HG02884 (cell line): ENCODE measurements at regions not wholly inside any gene's neighbourhood (a gene's known extent, or its start where the extent isn't known, plus 50 kb on each side); places are given as distances from the start of the nearest gene placed in this dataset.

Experiments used
- ATAC-seq: cut with Tn5 transposase; IDR thresholded peaks from one replicate; pipeline ENCODE4 v1.9.1; 2021; ENCODE audit warnings: mild to moderate bottlenecking, moderate library complexity; ENCODE audit not compliant: unreplicated experiment

DNA sequence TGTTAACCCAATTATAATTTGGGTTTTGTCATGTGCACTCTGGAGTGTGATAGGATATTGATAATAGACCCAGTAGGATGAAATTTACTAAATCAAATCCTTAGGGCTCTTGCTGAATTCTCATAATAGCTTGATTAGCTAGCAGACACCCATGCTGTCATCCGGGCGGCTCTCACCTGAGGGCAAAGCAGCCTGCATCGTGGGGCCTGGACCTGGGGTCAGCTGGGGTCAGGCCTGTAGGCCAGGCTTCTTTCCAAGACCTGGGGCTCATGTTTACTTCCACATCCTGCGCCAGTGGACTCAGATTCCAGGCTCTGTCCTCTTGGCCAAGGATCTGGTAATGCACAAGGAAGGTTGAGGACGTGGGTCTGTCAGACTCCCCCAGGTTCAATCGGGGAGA, 486.3 kb downstream of the NPHP4 start:
- ATAC-seq: no peak

GRCh38 chr1:5504364-5504740, 487.9 kb downstream of the NPHP4 start:
- ATAC-seq: no peak

GRCh38 chr1:5503556-5504363, 488.5 kb downstream of the NPHP4 start:
- no peak for ATAC-seq

- no peak for ATAC-seq
Observed at GRCh38 chr1:5502311-5503194, 489.7 kb downstream of the NPHP4 start.

GRCh38 chr1:5501206-5501930, 490.9 kb downstream of the NPHP4 start:
- ATAC-seq: no peak

- ATAC-seq: no peak
Observed at GRCh38 chr1:5500541-5500940, 491.7 kb downstream of the NPHP4 start.

DNA sequence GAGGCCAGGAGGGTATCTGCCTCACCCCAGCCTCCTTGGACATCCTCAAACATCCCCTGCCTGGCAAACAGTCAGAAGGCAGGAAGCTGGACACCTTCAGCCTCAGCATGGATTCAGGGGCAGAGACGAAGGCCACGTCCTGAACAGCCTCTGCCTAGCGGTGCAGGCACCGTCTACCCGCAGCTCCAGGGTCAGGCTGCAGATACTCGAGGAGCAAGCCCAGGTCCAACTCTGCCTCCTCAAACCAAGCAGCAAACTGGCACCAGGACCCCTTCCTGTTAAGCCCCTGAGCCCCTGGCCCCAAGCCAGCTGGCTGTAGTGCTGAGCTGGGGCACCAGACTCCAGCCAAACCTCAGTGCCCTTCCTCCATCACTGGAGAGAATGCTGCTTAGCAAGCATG, 494.7 kb downstream of the NPHP4 start:
- ATAC-seq: no peak

DNA sequence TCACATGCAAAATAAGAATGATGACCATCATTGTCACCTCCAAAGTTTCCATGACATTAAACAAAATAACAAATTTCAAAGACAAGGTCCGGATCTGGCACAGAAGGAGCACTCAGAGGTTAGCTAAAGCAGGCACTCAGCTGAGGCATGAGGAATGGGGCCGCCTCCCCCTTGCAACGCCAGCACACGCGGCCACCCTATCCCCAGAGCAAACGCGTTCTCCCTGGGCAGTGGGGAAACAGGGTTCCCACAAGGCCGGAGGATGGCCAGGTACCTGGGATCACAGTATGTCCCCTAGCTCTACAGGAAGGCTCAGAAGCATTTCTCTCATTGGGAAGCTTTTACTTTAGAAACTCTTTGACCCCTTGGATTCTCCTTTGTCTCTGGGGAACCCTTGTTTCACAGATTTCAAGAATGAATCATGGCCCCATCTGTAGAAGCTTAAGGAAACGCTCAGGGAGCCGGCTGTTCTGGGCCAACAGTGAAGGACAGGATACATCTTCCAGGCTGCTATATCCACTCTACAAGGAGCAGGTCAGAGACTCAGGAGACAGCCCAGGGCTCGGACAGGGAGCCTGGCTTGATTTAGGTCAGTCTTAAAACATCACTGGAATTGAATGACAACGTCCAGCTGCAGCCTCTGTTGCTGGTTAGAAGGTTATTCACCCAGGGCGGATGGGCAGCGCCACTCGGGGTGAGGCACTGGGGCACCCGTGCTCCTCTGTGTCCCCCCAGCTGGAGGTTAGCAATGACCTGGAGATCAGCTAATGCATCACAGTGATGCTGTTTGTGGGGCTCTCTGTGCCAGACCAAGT, 496.4 kb downstream of the NPHP4 start:
- ATAC-seq: no peak

- ATAC-seq: no peak
Observed at GRCh38 chr1:5494518-5494917, 497.7 kb downstream of the NPHP4 start.

DNA sequence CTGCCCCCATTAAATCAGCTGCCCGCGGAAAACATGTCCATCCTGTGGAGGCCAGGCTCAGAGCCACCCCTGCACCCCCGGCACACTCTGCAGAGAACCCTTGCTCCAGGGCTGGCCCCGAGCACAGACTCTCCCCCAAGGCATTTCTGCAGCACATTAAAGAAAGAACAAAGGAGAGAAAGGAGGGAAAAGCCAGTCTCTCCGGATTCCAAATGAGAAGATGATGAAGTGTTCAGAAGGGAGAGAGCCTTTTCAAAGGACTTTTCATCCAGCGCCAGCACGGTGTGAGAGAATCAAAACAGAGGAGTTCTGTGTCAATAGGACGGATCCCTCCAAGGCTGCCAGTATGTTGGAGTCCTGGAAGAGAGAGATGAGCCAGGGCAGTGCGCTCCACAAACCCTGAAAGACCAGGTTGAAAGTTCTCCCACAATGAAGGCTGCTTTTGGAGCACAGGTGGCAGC, 498.3 kb downstream of the NPHP4 start:
- no peak for ATAC-seq

DNA sequence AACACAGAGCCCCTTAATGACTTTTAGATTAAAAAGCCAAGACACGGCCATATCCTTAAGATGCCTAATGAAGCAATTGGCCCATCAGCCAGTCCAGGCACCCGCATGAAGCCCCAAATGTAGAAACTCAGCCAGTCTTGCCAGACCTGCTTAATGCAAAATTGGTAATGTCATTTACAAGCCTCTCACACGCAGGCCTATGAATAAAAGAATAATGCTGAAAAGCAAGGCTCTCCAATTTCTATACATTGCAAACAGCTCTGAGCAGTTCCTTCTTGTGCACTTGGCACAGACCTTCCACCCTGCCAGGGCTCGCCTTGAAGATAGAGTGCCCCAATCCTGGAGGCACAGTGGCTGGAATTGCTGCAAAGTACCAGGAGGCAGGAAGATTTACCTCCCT, 498.9 kb downstream of the NPHP4 start:
- no peak for ATAC-seq

DNA sequence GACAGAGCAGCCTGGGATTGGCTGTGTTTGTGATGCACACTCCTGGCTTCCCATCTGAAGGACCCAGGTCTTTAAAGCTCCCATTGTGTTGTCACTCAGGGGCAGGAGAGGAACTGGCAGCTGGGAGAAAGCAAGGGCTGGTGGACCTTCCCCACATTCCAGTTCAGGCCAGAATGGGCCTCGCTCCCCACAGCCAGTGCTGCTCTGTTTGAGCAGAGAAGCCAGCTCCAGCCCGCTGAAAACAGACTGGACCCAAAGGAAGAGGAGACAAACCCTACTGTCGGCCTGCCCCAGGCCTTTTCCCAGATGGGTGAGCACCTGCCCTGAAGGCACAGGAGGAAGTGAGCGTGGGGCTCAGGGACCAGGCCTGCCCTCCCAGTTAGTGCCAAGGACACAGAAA, 499.4 kb downstream of the NPHP4 start:
- ATAC-seq: no peak

DNA sequence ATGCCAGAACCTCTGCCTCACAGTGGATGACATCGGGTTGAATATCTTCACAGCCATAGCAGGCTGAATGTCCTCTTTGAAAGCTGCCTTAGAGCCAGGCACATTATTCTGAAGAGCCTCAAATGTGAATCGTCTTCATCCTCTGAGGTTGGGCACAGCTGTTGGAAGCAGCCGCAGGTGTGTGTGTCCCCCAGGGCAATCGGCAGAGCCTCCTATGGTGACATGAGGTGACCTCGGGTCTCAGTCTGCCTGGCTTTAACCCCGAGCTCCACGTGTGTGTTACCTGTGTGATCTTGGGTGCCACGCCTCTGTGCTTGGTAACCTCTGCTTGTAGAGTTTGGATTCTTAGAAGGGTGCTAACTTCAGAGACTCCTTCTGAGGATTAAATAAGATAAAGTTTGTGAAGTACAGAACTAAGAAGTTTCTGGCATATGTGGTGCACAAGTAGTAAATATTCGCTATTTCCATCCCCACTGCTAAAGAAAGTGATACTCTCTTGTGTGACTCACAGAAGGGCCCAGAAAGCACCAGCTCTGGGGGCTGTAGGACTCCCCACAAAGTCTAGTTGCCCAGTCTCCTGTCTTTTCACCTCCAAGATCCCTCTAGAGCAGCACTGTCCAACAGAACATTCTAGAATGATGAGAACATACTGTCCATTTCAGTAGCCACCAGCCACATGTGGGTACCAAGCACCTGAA, 500.9 kb downstream of the NPHP4 start:
- ATAC-seq: no peak

- no peak for ATAC-seq
Observed at GRCh38 chr1:5490635-5491034, 501.6 kb downstream of the NPHP4 start.

DNA sequence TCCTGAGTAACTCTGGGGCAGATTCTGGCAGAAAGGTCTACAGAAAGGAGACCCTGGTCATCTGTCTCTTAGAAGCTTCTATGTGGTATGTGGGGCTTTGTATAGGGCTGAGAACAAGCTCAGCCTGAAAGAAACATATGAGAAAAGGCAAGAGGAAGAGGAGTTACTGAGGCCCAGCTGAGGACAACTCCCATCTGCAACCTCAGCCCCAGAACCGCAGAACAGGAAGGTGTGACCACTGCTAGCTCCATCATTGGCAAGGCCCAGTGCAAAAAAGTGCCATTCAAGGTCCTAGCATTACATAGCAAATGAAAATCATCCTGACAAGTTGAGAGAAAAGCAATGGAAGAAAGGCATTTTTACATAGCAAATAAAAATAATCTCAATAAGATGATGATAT, 503.8 kb downstream of the NPHP4 start:
- no peak for ATAC-seq

DNA sequence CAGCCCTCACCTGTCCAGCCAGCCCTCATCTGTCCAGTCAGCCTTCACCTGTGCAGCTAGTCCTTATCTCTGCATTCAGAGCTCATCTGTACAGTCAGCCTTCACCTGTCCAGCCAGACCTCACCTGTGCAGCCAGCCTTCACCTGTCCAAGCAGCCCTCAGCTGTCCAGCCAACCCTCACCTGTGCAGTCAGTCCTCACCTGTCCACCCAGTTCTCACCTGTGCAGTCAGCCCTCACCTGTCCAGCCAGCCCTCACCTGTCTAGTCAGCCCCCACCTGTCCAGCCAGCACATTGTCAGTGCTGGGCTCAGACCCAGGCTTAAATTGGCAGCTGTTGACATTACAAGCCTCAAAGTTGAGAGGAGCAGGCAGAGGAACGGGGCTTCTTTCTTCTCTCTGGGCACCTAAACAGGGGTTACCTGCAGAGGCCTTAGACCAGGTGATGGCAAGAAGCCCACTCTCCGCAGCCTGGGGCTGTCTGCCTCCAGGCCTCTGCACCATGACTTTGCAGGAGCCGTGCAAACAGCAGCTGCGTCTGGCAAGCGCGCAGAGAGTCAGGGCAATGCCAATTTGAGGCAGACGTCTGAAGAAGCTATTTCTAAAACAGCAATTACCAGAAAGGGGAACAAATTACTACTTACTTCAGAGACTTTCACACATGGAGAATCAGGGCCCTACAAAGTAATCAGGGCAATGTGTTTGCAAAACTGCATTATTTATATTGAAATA, 506.1 kb downstream of the NPHP4 start:
- ATAC-seq: no peak

DNA sequence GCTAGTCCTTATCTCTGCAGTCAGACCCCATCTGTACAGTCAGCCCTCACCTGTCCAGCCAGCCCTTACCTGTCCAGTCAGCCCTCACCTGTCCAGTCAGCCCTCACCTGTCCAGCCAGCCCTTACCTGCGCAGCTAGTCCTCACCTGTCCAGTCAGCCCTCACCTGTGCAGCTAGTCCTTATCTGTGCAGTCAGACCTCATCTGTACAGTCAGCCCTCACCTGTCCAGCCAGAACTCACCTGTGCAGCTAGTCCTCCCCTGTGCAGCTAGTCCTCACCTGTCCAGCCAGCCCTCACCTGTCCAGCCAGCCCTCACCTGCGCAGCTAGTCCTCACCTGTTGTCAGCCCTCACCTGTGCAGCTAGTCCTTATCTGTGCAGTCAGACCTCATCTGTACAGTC, 506.8 kb downstream of the NPHP4 start:
- ATAC-seq: no peak

- ATAC-seq: no peak
Observed at GRCh38 chr1:5484451-5485165, 507.6 kb downstream of the NPHP4 start.

DNA sequence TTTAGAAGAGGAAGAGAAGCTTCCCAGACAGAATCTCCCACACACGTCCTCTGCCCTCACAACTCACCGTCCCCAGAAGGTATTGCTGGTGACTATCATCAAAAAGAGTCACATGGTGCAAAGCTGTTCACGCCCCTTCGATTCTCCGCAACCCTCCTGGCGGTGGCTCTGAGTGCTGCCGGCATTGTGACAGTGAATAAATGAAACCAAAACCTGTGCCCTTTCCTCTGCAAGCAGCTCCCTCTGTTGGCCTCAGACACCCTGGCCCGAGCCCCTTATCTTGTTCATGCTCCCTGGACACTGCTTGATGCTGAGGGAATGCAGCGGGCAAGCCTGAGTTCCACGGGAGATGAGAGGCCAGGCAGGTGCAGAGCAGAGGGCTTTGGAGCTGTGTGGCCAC, 510.3 kb downstream of the NPHP4 start:
- ATAC-seq: no peak
